ENCODE measurements at regions not wholly inside any gene's neighbourhood (a gene's known extent, or its start where the extent isn't known, plus 50 kb on each side); places are given as distances from the start of the nearest gene placed in this dataset.

- intact Hi-C loops (cut with DNase I; ENCODE audit: low total_unique reads): no loop called here
- DNase-seq (no peak), ATAC-seq (no peak)
- peaks cover 0 to 6% of the 10 kb centered on the region in 2 donors for H3K4me1 ChIP-seq
- TF ChIP-seq CTCF (IDR thresholded peaks at IDR 0.05 in 4 of 5, conservative IDR thresholded peaks at IDR 0.05 in 1 of 5) (no peak), POLR2A (IDR thresholded peaks at IDR 0.05) (no peak)
- H3K36me3 ChIP-seq: no peaks in the 10 kb centered on the region
- H3K9me3 ChIP-seq: no peaks in the 10 kb centered on the region
- H3K27ac ChIP-seq: no peak overlapping the region
- in situ Hi-C loops (cut with MboI; ENCODE audit: low sequenced_read_pairs in 4 of 4): no loop called here
- no peak overlapping the region for H3K4me3 ChIP-seq
- H3K27me3 ChIP-seq: no peaks in the 10 kb centered on the region
Observed at GRCh38 chr12:74889073-74889472, 320.6 kb downstream of the KCNC2 start.

GRCh38 chr12:74889563-74890236 lies 319.9 kb downstream of the KCNC2 start:
- Histone ChIP-seq H3K4me1 (peaks cover 0 to 6% of the 10 kb centered on the region in 2 donors), H3K36me3 (no peaks in the 10 kb centered on the region), H3K27ac (no peak overlapping the region), H3K4me3 (no peak overlapping the region), H3K27me3 (no peaks in the 10 kb centered on the region), H3K9me3 (no peaks in the 10 kb centered on the region)
- DNase-seq (no peak), ATAC-seq (peak; percentile 16 to 47)
- intact Hi-C loops (cut with DNase I; ENCODE audit: low total_unique reads) (no loop called here), in situ Hi-C loops (cut with MboI; ENCODE audit: low sequenced_read_pairs in 4 of 4) (no loop called here)
- TF ChIP-seq CTCF (IDR thresholded peaks at IDR 0.05 in 4 of 5, conservative IDR thresholded peaks at IDR 0.05 in 1 of 5): no peak
- TF ChIP-seq POLR2A (IDR thresholded peaks at IDR 0.05): no peak

- Histone ChIP-seq H3K4me1 (peaks cover 0 to 6% of the 10 kb centered on the region in 2 donors), H3K36me3 (no peaks in the 10 kb centered on the region), H3K27ac (no peak overlapping the region), H3K27me3 (no peaks in the 10 kb centered on the region), H3K9me3 (no peaks in the 10 kb centered on the region), H3K4me3 (no peak overlapping the region)
- intact Hi-C loops (cut with DNase I; ENCODE audit: low total_unique reads): no loop called here
- no peak for DNase-seq
- in situ Hi-C loops (cut with MboI; ENCODE audit: low sequenced_read_pairs in 4 of 4): no loop called here
- no peak for TF ChIP-seq POLR2A (IDR thresholded peaks at IDR 0.05)
- TF ChIP-seq CTCF (IDR thresholded peaks at IDR 0.05 in 4 of 5, conservative IDR thresholded peaks at IDR 0.05 in 1 of 5): no peak
- peak; percentile 74 to 99 for ATAC-seq
Observed at GRCh38 chr12:74890237-74890599, 319.4 kb downstream of the KCNC2 start.

- TF ChIP-seq CTCF (IDR thresholded peaks at IDR 0.05 in 4 of 5, conservative IDR thresholded peaks at IDR 0.05 in 1 of 5) (no peak), POLR2A (IDR thresholded peaks at IDR 0.05) (no peak)
- no peaks in the 10 kb centered on the region for H3K36me3 ChIP-seq
- peaks cover 0 to 6% of the 10 kb centered on the region in 2 donors for H3K4me1 ChIP-seq
- no peaks in the 10 kb centered on the region for H3K9me3 ChIP-seq
- intact Hi-C loops (cut with DNase I; ENCODE audit: low total_unique reads): no loop called here
- in situ Hi-C loops (cut with MboI; ENCODE audit: low sequenced_read_pairs in 4 of 4): no loop called here
- H3K4me3 ChIP-seq: no peak overlapping the region
- no peaks in the 10 kb centered on the region for H3K27me3 ChIP-seq
- no peak overlapping the region for H3K27ac ChIP-seq
- DNase-seq (no peak), ATAC-seq (no peak)
Observed at GRCh38 chr12:74891083-74891668, 318.5 kb downstream of the KCNC2 start.

Data from gastrocnemius medialis (tissue), 4 donors.